HCT116 (cell line): ENCODE measurements at regions not wholly inside any gene's neighbourhood (a gene's known extent, or its start where the extent isn't known, plus 50 kb on each side); places are given as distances from the start of the nearest gene placed in this dataset.

Experiments used
- CTCF ChIP-seq, 3 experiments: fragments of 200-600 bp in 1 of 3; sonication (generic) in 1 of 3; IDR thresholded peaks in 2 of 3; conservative IDR thresholded peaks in 1 of 3; 2 replicates each; pipeline ENCODE4 v1.5.1; 2012 to 2017; ENCODE audit warnings: low read depth in 2 of 3, low read length in 2 of 3, antibody characterized with exemption in 1 of 3, borderline replicate concordance in 1 of 3, control low read depth in 1 of 3, mild to moderate bottlenecking in 1 of 3, mixed read lengths in 1 of 3, mixed run types in 1 of 3, moderate library complexity in 1 of 3; ENCODE audit not compliant: insufficient read depth in 1 of 3
- EZH2 ChIP-seq: fragments of 200-600 bp; sonication (generic); IDR thresholded peaks from 2 replicates; pipeline ENCODE4 v1.6.1; 2017; ENCODE audit warnings: antibody characterized with exemption, mixed run types
- FOSL1 ChIP-seq: IDR thresholded peaks from 2 replicates; pipeline ENCODE4 v1.6.1; 2012; ENCODE audit warnings: low read depth
- POLR2A ChIP-seq: IDR thresholded peaks from 2 replicates; pipeline ENCODE4 v1.7.0; 2011; ENCODE audit warnings: borderline replicate concordance; ENCODE audit not compliant: insufficient read depth, insufficient read length; ENCODE audit errors: extremely low read depth
- TF ChIP-seq, protein P1 (sequence below): IDR thresholded peaks from 2 replicates; pipeline ENCODE4 v1.6.1; 2012

DNA sequence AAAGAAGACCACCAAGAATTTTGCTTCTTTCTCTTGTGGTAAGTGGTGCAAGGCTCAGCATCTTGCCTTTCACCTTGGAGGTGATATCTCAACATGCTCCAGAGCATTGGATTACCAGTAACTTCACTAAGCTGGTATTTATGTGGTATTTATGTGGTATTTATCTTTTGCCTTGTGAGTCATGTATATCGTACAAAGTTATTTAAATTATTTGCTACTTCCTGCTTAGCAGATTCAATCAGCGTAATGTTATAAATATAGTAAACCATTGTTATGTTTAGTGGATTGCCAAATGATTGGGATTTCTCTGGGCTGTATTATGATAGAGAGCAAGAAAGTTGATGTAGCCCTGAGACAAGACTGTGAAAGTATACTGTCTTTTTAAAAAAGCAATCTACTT lies 366.4 kb downstream of the IPO8 start:
- TF ChIP-seq CTCF (IDR thresholded peaks at IDR 0.05 in 2 of 3, conservative IDR thresholded peaks at IDR 0.05 in 1 of 3; ENCODE audit: borderline replicate concordance in 1 of 3, insufficient read depth in 1 of 3, low read depth in 2 of 3, low read length in 2 of 3), result no peak
- no peak for TF ChIP-seq POLR2A
- TF ChIP-seq, protein P1, sequence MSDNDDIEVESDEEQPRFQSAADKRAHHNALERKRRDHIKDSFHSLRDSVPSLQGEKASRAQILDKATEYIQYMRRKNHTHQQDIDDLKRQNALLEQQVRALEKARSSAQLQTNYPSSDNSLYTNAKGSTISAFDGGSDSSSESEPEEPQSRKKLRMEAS, result no peak
- no peak for TF ChIP-seq FOSL1
- TF ChIP-seq EZH2, result no peak
